H7 (cell line): ENCODE measurements at regions not wholly inside any gene's neighbourhood (a gene's known extent, or its start where the extent isn't known, plus 50 kb on each side); places are given as distances from the start of the nearest gene placed in this dataset.

ENCODE experiments used
- DNase-seq: peaks from one replicate; pipeline ENCODE4 v3.0.0; 2012
- H3K27me3 ChIP-seq: 2 replicates; pipeline ENCODE4 v1.6.0; 2011; ENCODE audit warnings: mild to moderate bottlenecking, low read length; ENCODE audit not compliant: control insufficient read depth, insufficient read depth
- H3K36me3 ChIP-seq: replicated peaks from 2 replicates; pipeline ENCODE4 v1.5.1; 2011; ENCODE audit warnings: low read length; ENCODE audit not compliant: control insufficient read depth, insufficient read depth
- H3K4me3 ChIP-seq: 2 replicates; pipeline ENCODE4 v1.5.1; 2011; ENCODE audit warnings: low read depth, mild to moderate bottlenecking, control low read depth, low read length, moderate library complexity; ENCODE audit not compliant: insufficient read depth

- Histone ChIP-seq H3K27me3 (no peaks in the 10 kb centered on the region), H3K36me3 (no peaks in the 10 kb centered on the region), H3K4me3 (no peak overlapping the region)
- no peak for DNase-seq
Measured at GRCh38 chr13:72201726-72202125, 334.7 kb upstream of the DACH1 start.

DNA sequence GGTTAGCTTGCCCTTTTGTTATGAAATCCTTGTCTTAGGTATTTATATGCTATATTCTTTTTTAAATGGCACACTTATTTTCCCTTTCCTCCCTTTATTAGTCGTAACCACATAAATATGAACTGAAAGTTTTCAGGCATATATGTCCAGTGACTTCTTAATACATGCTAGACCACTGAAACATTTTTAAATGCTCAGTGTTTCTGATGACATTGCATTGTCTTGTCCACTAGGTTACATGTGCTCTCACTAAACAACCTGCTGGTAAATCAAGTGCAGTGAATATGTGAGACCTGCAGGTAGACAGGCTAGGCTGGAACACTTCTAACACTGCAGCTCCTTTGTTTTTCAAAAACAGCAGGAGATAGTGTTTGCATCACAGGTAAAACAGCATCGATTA, 332.6 kb upstream of the DACH1 start:
- Histone ChIP-seq H3K27me3 (no peaks in the 10 kb centered on the region), H3K4me3 (no peak overlapping the region), H3K36me3 (no peaks in the 10 kb centered on the region)
- DNase-seq = no peak

DNA sequence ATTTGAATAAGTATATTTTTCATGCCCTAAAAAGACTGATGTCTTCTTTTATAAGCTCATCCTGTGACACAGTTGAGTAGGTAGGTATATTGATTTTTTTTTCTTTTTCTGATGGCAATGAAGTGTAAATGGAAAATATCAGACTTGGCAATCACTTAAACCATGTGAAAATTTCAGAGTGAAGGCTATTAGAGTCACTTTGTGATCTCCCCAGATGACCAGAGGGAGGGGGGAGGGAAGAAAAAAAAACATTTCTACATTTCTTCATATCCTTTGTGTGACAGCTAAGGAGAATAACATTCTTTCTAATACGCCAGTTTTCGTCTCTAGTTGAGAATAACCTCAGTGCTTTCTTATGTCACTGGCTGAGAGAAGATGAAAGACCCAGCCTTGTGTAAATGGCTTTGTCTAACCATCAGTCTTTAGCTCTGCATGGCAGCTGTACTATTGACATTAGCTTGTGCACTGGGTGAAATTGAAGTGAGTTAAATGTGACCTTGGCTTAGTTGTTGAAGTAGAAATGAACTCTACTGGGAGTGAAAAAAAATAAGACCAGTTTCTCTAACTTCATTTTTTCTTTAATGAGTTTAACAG, 332.1 kb upstream of the DACH1 start:
- H3K4me3 ChIP-seq = no peak overlapping the region
- no peaks in the 10 kb centered on the region for H3K36me3 ChIP-seq
- DNase-seq = no peak
- no peaks in the 10 kb centered on the region for H3K27me3 ChIP-seq

- Histone ChIP-seq H3K36me3 (no peaks in the 10 kb centered on the region), H3K4me3 (no peak overlapping the region), H3K27me3 (no peaks in the 10 kb centered on the region)
- no peak for DNase-seq
Measured at GRCh38 chr13:72198042-72198441, 331.0 kb upstream of the DACH1 start.

GRCh38 chr13:72195044-72195704, 328.2 kb upstream of the DACH1 start:
- H3K27me3 ChIP-seq = no peaks in the 10 kb centered on the region
- no peak for DNase-seq
- H3K4me3 ChIP-seq = no peak overlapping the region
- H3K36me3 ChIP-seq = no peaks in the 10 kb centered on the region

DNA sequence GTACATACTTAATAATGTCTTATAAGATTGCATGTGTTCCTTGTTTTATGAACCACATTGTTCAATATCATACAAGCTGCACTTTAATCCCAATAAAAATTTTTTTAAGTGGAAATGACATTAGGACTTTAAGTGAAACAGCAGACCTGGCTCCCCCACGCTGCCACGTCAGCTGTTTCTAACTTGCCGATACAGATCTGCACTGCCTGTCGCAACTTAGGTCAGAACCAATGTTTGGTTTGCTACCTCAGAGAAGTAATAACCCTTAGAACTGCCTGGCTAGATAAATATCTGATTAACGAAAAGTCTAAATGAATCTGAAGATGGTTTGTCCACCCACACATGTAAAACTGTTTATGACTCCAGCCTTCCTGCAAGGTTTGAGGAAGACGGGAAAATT, 327.5 kb upstream of the DACH1 start:
- DNase-seq = no peak
- H3K4me3 ChIP-seq = no peak overlapping the region
- no peaks in the 10 kb centered on the region for H3K36me3 ChIP-seq
- no peaks in the 10 kb centered on the region for H3K27me3 ChIP-seq

DNA sequence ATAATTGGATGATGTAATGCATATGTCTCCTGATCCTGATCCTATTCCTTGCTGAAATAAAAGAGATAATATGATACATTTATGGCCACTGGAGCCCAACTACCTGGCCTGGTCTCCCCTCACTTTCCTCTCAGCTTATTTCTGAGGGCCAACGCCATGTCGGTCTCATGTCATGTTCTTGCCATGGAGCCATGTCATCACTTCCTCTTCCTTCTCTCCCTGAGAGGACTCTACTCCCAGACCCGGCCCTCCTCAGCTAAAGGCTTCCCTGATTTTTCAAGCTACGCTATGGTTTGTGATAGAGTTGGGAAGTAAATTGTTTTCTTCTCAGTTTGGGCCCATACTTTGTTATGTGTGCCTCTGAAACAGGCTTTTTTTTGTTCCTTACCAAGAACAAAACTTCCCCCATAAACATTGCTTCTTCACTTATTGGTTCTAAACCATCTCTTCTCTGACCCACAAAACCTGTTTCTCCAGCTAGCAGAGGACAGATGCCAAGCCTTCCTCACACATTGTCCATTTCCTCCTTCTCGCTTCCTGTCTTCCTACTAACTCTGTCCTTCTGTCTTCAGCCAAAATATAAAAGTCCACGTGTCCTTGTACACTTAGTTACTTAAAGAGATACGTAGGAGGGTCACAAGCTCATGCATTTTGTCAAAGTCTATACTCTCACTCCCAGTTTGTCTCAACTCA, 319.9 kb upstream of the DACH1 start:
- no peak overlapping the region for H3K4me3 ChIP-seq
- H3K27me3 ChIP-seq = no peaks in the 10 kb centered on the region
- H3K36me3 ChIP-seq = no peaks in the 10 kb centered on the region
- DNase-seq = no peak

DNA sequence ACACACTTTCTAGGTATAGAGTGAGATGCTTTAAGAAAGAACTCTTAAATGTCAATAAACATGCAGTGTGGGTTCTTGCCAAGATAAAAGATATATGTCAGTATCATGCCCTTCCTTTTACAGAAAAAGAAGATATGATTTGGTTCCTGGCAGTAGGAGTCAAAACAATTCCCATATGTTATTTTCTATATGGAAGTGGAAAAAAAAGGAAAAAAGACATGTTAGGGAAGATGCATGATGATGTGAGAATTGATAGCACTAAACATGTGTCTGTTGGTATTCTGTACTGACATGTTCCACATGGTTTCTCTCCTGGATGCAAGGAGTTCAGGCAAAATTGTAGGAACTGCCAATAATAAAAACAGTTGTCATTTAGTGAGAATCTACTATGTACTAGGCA, 318.8 kb upstream of the DACH1 start:
- Histone ChIP-seq H3K36me3 (no peaks in the 10 kb centered on the region), H3K27me3 (no peaks in the 10 kb centered on the region), H3K4me3 (no peak overlapping the region)
- no peak for DNase-seq

- no peaks in the 10 kb centered on the region for H3K36me3 ChIP-seq
- no peak overlapping the region for H3K4me3 ChIP-seq
- DNase-seq = no peak
- no peaks in the 10 kb centered on the region for H3K27me3 ChIP-seq
Measured at GRCh38 chr13:72181661-72182060, 314.7 kb upstream of the DACH1 start.

DNA sequence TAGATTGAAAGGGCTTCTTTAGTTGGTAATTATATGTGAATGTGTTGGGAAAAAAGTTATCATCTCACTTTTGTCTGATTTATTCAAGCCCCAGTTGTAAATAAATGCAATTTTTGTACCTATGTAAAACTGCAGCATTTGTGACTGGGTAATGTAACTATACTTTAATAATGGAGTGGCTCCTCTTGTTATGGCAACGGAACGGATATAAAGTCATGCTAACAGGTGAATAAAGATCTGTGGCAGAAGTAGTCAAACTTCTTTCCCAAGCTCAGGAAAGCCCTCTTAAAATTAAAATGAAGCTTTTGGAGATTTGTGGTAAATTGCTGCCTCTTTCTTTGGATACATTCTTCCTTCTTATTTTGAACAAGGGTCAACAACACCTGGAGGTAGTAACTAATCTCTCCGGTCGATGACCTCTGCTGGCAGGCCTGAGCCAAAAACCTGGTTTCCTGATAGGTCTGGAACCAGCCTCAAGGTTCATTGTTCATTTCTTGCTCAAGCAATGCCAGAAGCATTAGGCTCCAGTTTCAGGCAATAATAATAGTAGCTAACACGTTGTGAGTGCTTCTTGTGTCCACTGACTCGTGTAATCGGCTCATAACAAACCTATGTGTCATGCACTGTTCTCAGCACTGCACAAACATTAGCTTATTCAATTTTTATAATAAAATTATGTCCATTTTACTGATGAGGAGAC, 313.4 kb upstream of the DACH1 start:
- H3K36me3 ChIP-seq = no peaks in the 10 kb centered on the region
- no peak overlapping the region for H3K4me3 ChIP-seq
- DNase-seq = no peak
- no peaks in the 10 kb centered on the region for H3K27me3 ChIP-seq

DNA sequence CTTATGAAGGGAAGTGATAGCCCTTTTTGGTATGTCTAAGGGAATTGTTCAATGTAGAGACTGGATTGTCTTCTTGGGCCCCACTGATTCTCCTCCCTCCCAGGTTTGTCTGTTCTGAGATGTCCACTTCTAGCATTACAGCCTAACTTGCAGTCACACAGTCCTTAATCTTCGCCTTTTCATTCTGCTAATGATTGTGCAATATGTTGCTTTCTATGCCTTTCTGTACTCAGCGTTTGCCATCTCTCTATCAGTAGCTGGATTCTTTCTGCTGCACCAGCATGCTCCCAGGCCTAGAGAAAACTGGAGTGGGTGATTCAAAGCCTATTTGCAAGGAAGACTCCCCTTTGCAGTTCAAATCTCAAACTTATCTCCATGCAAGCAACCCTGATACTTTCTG, 307.5 kb upstream of the DACH1 start:
- DNase-seq = no peak
- Histone ChIP-seq H3K27me3 (no peaks in the 10 kb centered on the region), H3K4me3 (no peak overlapping the region), H3K36me3 (no peaks in the 10 kb centered on the region)

GRCh38 chr13:72170571-72170970, 303.6 kb upstream of the DACH1 start:
- H3K4me3 ChIP-seq = no peak overlapping the region
- no peaks in the 10 kb centered on the region for H3K36me3 ChIP-seq
- H3K27me3 ChIP-seq = no peaks in the 10 kb centered on the region
- no peak for DNase-seq

- no peak overlapping the region for H3K4me3 ChIP-seq
- no peaks in the 10 kb centered on the region for H3K36me3 ChIP-seq
- DNase-seq = no peak
- no peaks in the 10 kb centered on the region for H3K27me3 ChIP-seq
Measured at GRCh38 chr13:72168126-72168855, 301.3 kb upstream of the DACH1 start.

DNA sequence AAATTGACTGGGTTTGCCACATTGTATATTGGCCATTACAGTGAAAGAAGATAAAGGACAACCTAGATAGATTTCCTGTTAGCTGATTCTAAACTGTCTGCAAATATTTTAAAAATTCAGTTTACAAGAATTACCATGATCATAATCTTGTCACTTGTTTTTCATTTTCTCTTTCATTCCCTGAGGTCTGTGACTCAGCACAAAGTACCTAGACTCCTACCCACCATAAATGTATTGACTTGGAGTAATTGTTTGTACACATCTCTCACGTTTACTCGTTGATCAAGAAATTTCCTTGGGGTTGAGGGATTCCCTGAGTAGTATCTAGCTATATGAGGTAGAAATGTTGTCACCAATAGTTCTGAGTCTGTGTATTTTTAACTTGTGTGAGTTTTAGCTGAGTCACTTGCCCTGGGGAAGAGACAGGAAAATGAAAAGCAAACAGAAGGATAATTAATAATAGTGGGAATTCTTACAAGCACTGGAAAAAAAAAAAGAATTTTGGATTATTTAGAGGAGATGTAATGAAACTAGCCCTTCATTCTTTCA, 299.2 kb upstream of the DACH1 start:
- Histone ChIP-seq H3K4me3 (no peak overlapping the region), H3K27me3 (no peaks in the 10 kb centered on the region), H3K36me3 (no peaks in the 10 kb centered on the region)
- no peak for DNase-seq
